ENCODE measurements at regions not wholly inside any gene's neighbourhood (a gene's known extent, or its start where the extent isn't known, plus 50 kb on each side); places are given as distances from the start of the nearest gene placed in this dataset.

DNA sequence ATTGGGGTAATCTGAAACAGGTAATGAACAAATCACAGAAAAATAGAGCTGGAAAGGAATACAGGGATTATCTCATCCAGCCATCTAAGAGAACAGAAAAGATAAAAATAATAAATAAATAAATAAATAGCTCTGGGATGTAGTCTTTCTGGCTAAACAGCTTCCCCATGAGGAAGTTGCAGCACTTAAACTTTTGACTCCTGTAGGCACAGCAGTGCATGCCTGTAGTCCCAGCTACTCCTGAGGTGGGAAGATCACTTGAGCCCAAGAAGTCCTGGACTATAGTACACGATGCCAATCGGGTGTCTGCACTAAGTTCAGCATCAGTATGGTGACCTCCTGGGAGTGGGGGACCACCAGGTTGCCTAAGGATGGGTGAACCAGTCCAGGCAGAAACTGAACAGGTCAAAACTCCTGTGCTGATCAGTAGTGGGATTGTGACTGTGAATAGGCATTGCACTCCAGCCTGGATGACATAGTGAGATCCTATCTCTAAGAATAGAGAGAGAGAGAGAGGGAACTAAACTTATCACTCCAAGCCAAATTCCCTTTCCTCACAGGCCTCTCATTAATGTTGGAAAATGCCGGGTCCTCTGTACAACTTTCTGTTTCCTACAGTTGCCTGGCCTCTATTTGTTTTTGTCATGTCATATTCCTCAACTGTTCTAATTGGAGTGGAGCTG is 61.7 kb upstream of the CDK13 start:
- DNase-seq (ENCODE audit: low read depth, low spot score), result no peak
- no peaks in the 10 kb centered on the region for H4K20me1 ChIP-seq (ENCODE audit: insufficient read depth)
- POLR2A ChIA-PET, result no interaction called here
- no peak overlapping the region for H2AFZ ChIP-seq (ENCODE audit: low read depth, low read length, poor library complexity, severe bottlenecking)
- H3K27ac ChIP-seq (ENCODE audit: low read depth, low read length), result no peak overlapping the region
- no peaks in the 10 kb centered on the region for H3K79me2 ChIP-seq (ENCODE audit: insufficient read depth, low read length)
- H3K9ac ChIP-seq (ENCODE audit: low read length), result no peak overlapping the region
- no peaks in the 10 kb centered on the region for H3K4me1 ChIP-seq (ENCODE audit: control insufficient read depth in 1 of 2, insufficient read depth in 2 of 2, low read length in 2 of 2)
- H3K4me2 ChIP-seq (ENCODE audit: low read length), result no peak overlapping the region
- TF ChIP-seq JUND (IDR thresholded peaks at IDR 0.05), result no peak
- no peak for TF ChIP-seq SIN3A (IDR thresholded peaks at IDR 0.05; ENCODE audit: low read depth)
- TF ChIP-seq, protein P1, sequence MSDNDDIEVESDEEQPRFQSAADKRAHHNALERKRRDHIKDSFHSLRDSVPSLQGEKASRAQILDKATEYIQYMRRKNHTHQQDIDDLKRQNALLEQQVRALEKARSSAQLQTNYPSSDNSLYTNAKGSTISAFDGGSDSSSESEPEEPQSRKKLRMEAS (IDR thresholded peaks at IDR 0.05), result no peak
- no peak for TF ChIP-seq YY1 (IDR thresholded peaks at IDR 0.05; ENCODE audit: extremely low read depth, insufficient replicate concordance, low read depth, low read length)
- TF ChIP-seq ZFX (IDR thresholded peaks at IDR 0.05), result no peak
- TF ChIP-seq, protein P2, sequence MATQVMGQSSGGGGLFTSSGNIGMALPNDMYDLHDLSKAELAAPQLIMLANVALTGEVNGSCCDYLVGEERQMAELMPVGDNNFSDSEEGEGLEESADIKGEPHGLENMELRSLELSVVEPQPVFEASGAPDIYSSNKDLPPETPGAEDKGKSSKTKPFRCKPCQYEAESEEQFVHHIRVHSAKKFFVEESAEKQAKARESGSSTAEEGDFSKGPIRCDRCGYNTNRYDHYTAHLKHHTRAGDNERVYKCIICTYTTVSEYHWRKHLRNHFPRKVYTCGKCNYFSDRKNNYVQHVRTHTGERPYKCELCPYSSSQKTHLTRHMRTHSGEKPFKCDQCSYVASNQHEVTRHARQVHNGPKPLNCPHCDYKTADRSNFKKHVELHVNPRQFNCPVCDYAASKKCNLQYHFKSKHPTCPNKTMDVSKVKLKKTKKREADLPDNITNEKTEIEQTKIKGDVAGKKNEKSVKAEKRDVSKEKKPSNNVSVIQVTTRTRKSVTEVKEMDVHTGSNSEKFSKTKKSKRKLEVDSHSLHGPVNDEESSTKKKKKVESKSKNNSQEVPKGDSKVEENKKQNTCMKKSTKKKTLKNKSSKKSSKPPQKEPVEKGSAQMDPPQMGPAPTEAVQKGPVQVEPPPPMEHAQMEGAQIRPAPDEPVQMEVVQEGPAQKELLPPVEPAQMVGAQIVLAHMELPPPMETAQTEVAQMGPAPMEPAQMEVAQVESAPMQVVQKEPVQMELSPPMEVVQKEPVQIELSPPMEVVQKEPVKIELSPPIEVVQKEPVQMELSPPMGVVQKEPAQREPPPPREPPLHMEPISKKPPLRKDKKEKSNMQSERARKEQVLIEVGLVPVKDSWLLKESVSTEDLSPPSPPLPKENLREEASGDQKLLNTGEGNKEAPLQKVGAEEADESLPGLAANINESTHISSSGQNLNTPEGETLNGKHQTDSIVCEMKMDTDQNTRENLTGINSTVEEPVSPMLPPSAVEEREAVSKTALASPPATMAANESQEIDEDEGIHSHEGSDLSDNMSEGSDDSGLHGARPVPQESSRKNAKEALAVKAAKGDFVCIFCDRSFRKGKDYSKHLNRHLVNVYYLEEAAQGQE (IDR thresholded peaks at IDR 0.05; ENCODE audit: low read depth), result no peak
- TF ChIP-seq SRF (IDR thresholded peaks at IDR 0.05; ENCODE audit: low read depth), result no peak
- no peak for TF ChIP-seq POLR2A (IDR thresholded peaks at IDR 0.05; ENCODE audit: borderline replicate concordance, extremely low read depth, insufficient read depth, insufficient read length)
- no peak for TF ChIP-seq CTCF (IDR thresholded peaks at IDR 0.05 in 2 of 3, conservative IDR thresholded peaks at IDR 0.05 in 1 of 3; ENCODE audit: borderline replicate concordance in 1 of 3, insufficient read depth in 1 of 3, low read depth in 2 of 3, low read length in 2 of 3)
- TF ChIP-seq, protein P3, sequence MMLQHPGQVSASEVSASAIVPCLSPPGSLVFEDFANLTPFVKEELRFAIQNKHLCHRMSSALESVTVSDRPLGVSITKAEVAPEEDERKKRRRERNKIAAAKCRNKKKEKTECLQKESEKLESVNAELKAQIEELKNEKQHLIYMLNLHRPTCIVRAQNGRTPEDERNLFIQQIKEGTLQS (IDR thresholded peaks at IDR 0.05), result no peak
- no peak for TF ChIP-seq CBX3 (IDR thresholded peaks at IDR 0.05; ENCODE audit: low read depth)
- no peak for TF ChIP-seq ZNF274 (IDR thresholded peaks at IDR 0.05; ENCODE audit: low read depth, low read length)
- TF ChIP-seq ZBTB33 (IDR thresholded peaks at IDR 0.05; ENCODE audit: extremely low read depth, insufficient replicate concordance, low read length), result no peak
- RAD21 ChIA-PET (ENCODE audit: low non-redundant PET in 1 of 2, low total read pairs in 2 of 2, uncharacterized antibody in 2 of 2, unreplicated experiment in 2 of 2), result no interaction called here
- intact Hi-C loops (cut with micrococcal nuclease), result no loop called here
- CTCF ChIA-PET, result interaction anchor here (2.3 kb wide), 1 partner anchor 8 kb away, joined by 11 read pairs; no protein-coding TSS in a partner anchor
- no peak for ATAC-seq
- no peaks in the 10 kb centered on the region for H3K36me3 ChIP-seq (ENCODE audit: control insufficient read depth in 1 of 2, insufficient read depth in 2 of 2, low read length in 2 of 2)
- no peak overlapping the region for H3K4me3 ChIP-seq (replicated peaks in 1 of 2; ENCODE audit: low read depth in 1 of 2, low read length in 2 of 2)
- no peaks in the 10 kb centered on the region for H3K9me2 ChIP-seq (ENCODE audit: insufficient read depth)
- H3K9me3 ChIP-seq (ENCODE audit: control insufficient read depth in 1 of 2, insufficient read depth in 1 of 2, low read depth in 1 of 2, low read length in 2 of 2), result no peaks in the 10 kb centered on the region
- no peaks in the 10 kb centered on the region for H3K27me3 ChIP-seq (ENCODE audit: insufficient read depth, low read length)
- no TSS peak for BruUV-seq (replicated peaks)
